Stimulated activated CD8-positive, alpha-beta memory T cell treated with anti-CD3 and anti-CD28 coated beads, Interleukin-12 subunit alpha, Interleukin-12 subunit beta, amount 100 ng/mL, for 1 hour (primary cell): ENCODE measurements at regions not wholly inside any gene's neighbourhood (a gene's known extent, or its start where the extent isn't known, plus 50 kb on each side); places are given as distances from the start of the nearest gene placed in this dataset.

Experiments used
- DNase-seq: peaks from one replicate; pipeline ENCODE4 v3.0.0-alpha.2; 2020; ENCODE audit warnings: low read depth

GRCh38 chr16:65896448-65897153 is 469.9 kb upstream of the CDH5 start:
- no peak for DNase-seq

GRCh38 chr16:65895906-65896305 is 470.6 kb upstream of the CDH5 start:
- no peak for DNase-seq

GRCh38 chr16:65895486-65895885 is 471.0 kb upstream of the CDH5 start:
- no peak for DNase-seq

GRCh38 chr16:65890203-65890602 is 476.3 kb upstream of the CDH5 start:
- no peak for DNase-seq

- no peak for DNase-seq
Measured at GRCh38 chr16:65889533-65889966, 476.9 kb upstream of the CDH5 start.

- no peak for DNase-seq
Measured at GRCh38 chr16:65888201-65888600, 478.3 kb upstream of the CDH5 start.

- DNase-seq = no peak
Measured at GRCh38 chr16:65884018-65884417, 482.5 kb upstream of the CDH5 start.

- DNase-seq = no peak
Measured at GRCh38 chr16:65878347-65878746, 488.1 kb upstream of the CDH5 start.

GRCh38 chr16:65876624-65877023 is 489.9 kb upstream of the CDH5 start:
- DNase-seq = no peak

- no peak for DNase-seq
Measured at GRCh38 chr16:65876056-65876408, 490.5 kb upstream of the CDH5 start.

- no peak for DNase-seq
Measured at GRCh38 chr16:65875381-65876055, 491.0 kb upstream of the CDH5 start.

GRCh38 chr16:65869261-65869660 is 497.2 kb upstream of the CDH5 start:
- no peak for DNase-seq

- no peak for DNase-seq
Measured at GRCh38 chr16:65867276-65867960, 499.1 kb upstream of the CDH5 start.

- DNase-seq = no peak
Measured at GRCh38 chr16:65863236-65863635, 503.3 kb upstream of the CDH5 start.

GRCh38 chr16:65861131-65861731 is 505.3 kb upstream of the CDH5 start:
- DNase-seq = no peak

- no peak for DNase-seq
Measured at GRCh38 chr16:65855171-65856145, 511.0 kb upstream of the CDH5 start.

GRCh38 chr16:65846210-65846602 is 520.3 kb upstream of the CDH5 start:
- no peak for DNase-seq

GRCh38 chr16:65845466-65846209 is 520.9 kb upstream of the CDH5 start:
- DNase-seq = no peak

- DNase-seq = no peak
Measured at GRCh38 chr16:65843941-65844340, 522.5 kb upstream of the CDH5 start.

- no peak for DNase-seq
Measured at GRCh38 chr16:65842067-65842466, 524.4 kb upstream of the CDH5 start.

GRCh38 chr16:65838001-65838400 is 528.5 kb upstream of the CDH5 start:
- DNase-seq = no peak
